ENCODE measurements at regions not wholly inside any gene's neighbourhood (a gene's known extent, or its start where the extent isn't known, plus 50 kb on each side); places are given as distances from the start of the nearest gene placed in this dataset.

DNA sequence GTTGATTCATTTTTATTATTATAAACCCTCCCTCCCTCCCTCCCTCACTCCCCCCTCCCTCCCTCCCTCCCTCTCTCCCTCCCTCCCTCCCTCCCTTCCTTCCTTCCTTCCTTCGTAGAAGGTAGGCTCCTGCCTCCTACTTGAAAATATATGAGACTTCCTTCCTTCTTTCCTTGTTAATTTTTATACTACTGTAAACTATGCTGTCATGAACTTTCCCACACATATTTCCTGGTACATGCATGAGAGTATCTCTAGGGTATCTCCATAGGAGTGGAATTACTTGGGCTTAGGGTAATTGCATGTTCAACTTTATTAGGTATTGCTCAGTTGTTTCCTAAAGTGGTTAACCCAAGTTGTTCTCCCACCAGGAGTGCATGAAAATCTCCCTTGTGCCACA lies 330.6 kb downstream of the KCNRG start:
- TF ChIP-seq TOX (CRISPR knock-in tag; IDR thresholded peaks at IDR 0.05; ENCODE audit: borderline replicate concordance) (no peak), SNAI2 (CRISPR knock-in tag; IDR thresholded peaks at IDR 0.05) (no peak), GLIS3 (CRISPR knock-in tag; IDR thresholded peaks at IDR 0.05) (no peak), ZC3H10 (CRISPR knock-in tag; IDR thresholded peaks at IDR 0.05) (no peak), ZFP3 (CRISPR knock-in tag; IDR thresholded peaks at IDR 0.05) (no peak)
- TF ChIP-seq, protein P1, sequence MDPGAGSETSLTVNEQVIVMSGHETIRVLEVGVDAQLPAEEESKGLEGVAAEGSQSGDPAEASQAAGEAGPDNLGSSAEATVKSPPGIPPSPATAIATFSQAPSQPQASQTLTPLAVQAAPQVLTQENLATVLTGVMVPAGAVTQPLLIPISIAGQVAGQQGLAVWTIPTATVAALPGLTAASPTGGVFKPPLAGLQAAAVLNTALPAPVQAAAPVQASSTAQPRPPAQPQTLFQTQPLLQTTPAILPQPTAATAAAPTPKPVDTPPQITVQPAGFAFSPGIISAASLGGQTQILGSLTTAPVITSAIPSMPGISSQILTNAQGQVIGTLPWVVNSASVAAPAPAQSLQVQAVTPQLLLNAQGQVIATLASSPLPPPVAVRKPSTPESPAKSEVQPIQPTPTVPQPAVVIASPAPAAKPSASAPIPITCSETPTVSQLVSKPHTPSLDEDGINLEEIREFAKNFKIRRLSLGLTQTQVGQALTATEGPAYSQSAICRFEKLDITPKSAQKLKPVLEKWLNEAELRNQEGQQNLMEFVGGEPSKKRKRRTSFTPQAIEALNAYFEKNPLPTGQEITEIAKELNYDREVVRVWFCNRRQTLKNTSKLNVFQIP (CRISPR knock-in tag; IDR thresholded peaks at IDR 0.05; ENCODE audit: borderline replicate concordance, low read depth) = no peak
- TF ChIP-seq, protein P2, sequence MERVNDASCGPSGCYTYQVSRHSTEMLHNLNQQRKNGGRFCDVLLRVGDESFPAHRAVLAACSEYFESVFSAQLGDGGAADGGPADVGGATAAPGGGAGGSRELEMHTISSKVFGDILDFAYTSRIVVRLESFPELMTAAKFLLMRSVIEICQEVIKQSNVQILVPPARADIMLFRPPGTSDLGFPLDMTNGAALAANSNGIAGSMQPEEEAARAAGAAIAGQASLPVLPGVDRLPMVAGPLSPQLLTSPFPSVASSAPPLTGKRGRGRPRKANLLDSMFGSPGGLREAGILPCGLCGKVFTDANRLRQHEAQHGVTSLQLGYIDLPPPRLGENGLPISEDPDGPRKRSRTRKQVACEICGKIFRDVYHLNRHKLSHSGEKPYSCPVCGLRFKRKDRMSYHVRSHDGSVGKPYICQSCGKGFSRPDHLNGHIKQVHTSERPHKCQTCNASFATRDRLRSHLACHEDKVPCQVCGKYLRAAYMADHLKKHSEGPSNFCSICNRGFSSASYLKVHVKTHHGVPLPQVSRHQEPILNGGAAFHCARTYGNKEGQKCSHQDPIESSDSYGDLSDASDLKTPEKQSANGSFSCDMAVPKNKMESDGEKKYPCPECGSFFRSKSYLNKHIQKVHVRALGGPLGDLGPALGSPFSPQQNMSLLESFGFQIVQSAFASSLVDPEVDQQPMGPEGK (CRISPR knock-in tag; IDR thresholded peaks at IDR 0.05; ENCODE audit: borderline replicate concordance) = no peak

Data from SK-N-SH treated with all-trans-retinoic acid at 6 μM for 48 hours (cell line).